Fibroblast of lung (primary cell): ENCODE measurements at regions not wholly inside any gene's neighbourhood (a gene's known extent, or its start where the extent isn't known, plus 50 kb on each side); places are given as distances from the start of the nearest gene placed in this dataset.
"Not testable (repeated sequence)": the region's sequence is repeated elsewhere in the genome, so short reads cannot be mapped to it uniquely, and the experiment has no call there.

Experiments used
- DNase-seq, 2 donors: peaks; one replicate each; pipeline versions ENCODE4 v3.0.0 to v3.0.0-alpha.2; 2010; ENCODE audit warnings: low read depth in 2 of 2
- H2AFZ ChIP-seq: 2 replicates; pipeline ENCODE4 v1.5.1; 2012; ENCODE audit warnings: low read length, control low read depth, inconsistent platforms
- H3K27ac ChIP-seq: 2 replicates; pipeline ENCODE4 v1.5.1; 2011; ENCODE audit warnings: low read length, control low read depth; ENCODE audit not compliant: insufficient read depth
- H3K27me3 ChIP-seq: 2 replicates; pipeline ENCODE4 v1.5.1; 2011; ENCODE audit warnings: mild to moderate bottlenecking, low read length; ENCODE audit not compliant: control insufficient read depth, insufficient read depth
- H3K36me3 ChIP-seq: 2 replicates; pipeline ENCODE4 v1.5.1; 2011; ENCODE audit warnings: low read length; ENCODE audit not compliant: control insufficient read depth, insufficient read depth
- H3K4me1 ChIP-seq: 2 replicates; pipeline ENCODE4 v1.5.1; 2011; ENCODE audit warnings: low read length; ENCODE audit not compliant: control insufficient read depth, insufficient read depth; ENCODE audit errors: extremely low read depth
- H3K4me2 ChIP-seq: 2 replicates; pipeline ENCODE4 v1.5.1; 2011; ENCODE audit warnings: low read length, control low read depth; ENCODE audit not compliant: insufficient read depth; ENCODE audit errors: extremely low read depth
- H3K4me3 ChIP-seq, 4 experiments: fragments of 200-600 bp in 1 of 4; sonication (generic) in 1 of 4; replicated peaks in 1 of 4; 2 replicates each; pipeline ENCODE4 v1.5.1; 2011 to 2016; ENCODE audit warnings: low read length in 4 of 4, low read depth in 3 of 4, mild to moderate bottlenecking in 3 of 4, control low read depth in 2 of 4, inconsistent platforms in 1 of 4, mixed read lengths in 1 of 4; ENCODE audit not compliant: insufficient read depth in 1 of 4; ENCODE audit errors: control extremely low read depth in 1 of 4
- H3K79me2 ChIP-seq: 2 replicates; pipeline ENCODE4 v1.5.1; 2012; ENCODE audit warnings: mild to moderate bottlenecking, low read length, inconsistent platforms; ENCODE audit not compliant: control insufficient read depth, insufficient read depth
- H3K9ac ChIP-seq: 2 replicates; pipeline ENCODE4 v1.5.1; 2011; ENCODE audit warnings: mild to moderate bottlenecking, low read length, control low read depth; ENCODE audit not compliant: insufficient read depth
- H3K9me3 ChIP-seq: 2 replicates; pipeline ENCODE4 v1.5.1; 2012; ENCODE audit warnings: low read depth, low read length; ENCODE audit not compliant: control insufficient read depth, insufficient read depth
- H4K20me1 ChIP-seq: 2 replicates; pipeline ENCODE4 v1.5.1; 2011; ENCODE audit warnings: low read length; ENCODE audit not compliant: control insufficient read depth, insufficient read depth; ENCODE audit errors: extremely low read depth
- EZH2 ChIP-seq: IDR thresholded peaks from 2 replicates; pipeline ENCODE4 v1.5.1; 2012; ENCODE audit warnings: low read length, control low read depth, mild to moderate bottlenecking; ENCODE audit errors: missing control alignments
- TF ChIP-seq, protein P1 (sequence below), 2 donors: IDR thresholded peaks in 1 of 2; conservative IDR thresholded peaks in 1 of 2; 1 replicate in 1 of 2; 2 replicates in 1 of 2; pipeline ENCODE4 v1.5.1; 2011 to 2012; ENCODE audit warnings: low read length in 2 of 2, control low read depth in 1 of 2, inconsistent platforms in 1 of 2, low read depth in 1 of 2, mild to moderate bottlenecking in 1 of 2

DNA sequence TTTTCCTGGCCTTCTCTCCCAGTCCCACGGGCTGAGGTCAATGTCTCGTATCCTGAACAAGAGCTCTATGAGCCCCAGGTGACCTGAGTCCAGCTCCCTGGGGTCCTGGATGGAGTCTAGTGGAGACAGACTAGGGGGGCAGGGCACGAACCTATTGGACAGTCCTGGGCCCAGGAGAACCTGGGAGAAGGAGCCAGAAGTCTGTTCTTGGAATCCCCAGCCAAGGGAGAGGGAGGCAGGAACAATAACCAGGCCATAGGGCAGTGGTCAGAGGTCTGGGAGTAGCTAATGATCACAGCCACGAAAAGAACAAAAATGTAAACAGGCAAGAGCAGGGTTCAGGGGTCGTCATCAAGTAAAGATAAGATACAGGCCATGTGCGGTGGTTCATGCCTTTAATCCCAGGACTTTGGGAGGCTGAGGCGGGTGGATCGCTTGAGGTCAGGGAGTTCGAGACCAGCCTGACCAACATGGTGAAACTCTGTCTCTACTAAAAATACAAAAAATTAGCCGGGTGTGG lies 60.8 kb downstream of the COPRS start:
- Histone ChIP-seq H3K4me2 (no peak overlapping the region), H3K4me3 (no peak overlapping the region), H3K27ac (no peak overlapping the region), H3K9ac (no peak overlapping the region), H3K36me3 (no peaks in the 10 kb centered on the region), H3K79me2 (no peaks in the 10 kb centered on the region), H3K27me3 (no peaks in the 10 kb centered on the region), H3K9me3 (no peaks in the 10 kb centered on the region), H2AFZ (no peak overlapping the region), H4K20me1 (no peaks in the 10 kb centered on the region), H3K4me1 (no peaks in the 10 kb centered on the region)
- no peak for DNase-seq
- no peak for TF ChIP-seq EZH2
- TF ChIP-seq, protein P1, sequence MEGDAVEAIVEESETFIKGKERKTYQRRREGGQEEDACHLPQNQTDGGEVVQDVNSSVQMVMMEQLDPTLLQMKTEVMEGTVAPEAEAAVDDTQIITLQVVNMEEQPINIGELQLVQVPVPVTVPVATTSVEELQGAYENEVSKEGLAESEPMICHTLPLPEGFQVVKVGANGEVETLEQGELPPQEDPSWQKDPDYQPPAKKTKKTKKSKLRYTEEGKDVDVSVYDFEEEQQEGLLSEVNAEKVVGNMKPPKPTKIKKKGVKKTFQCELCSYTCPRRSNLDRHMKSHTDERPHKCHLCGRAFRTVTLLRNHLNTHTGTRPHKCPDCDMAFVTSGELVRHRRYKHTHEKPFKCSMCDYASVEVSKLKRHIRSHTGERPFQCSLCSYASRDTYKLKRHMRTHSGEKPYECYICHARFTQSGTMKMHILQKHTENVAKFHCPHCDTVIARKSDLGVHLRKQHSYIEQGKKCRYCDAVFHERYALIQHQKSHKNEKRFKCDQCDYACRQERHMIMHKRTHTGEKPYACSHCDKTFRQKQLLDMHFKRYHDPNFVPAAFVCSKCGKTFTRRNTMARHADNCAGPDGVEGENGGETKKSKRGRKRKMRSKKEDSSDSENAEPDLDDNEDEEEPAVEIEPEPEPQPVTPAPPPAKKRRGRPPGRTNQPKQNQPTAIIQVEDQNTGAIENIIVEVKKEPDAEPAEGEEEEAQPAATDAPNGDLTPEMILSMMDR (conservative IDR thresholded peaks at IDR 0.05 in 1 of 2, IDR thresholded peaks at IDR 0.05 in 1 of 2; ENCODE audit: low read depth in 1 of 2, low read length in 2 of 2) = no peak

DNA sequence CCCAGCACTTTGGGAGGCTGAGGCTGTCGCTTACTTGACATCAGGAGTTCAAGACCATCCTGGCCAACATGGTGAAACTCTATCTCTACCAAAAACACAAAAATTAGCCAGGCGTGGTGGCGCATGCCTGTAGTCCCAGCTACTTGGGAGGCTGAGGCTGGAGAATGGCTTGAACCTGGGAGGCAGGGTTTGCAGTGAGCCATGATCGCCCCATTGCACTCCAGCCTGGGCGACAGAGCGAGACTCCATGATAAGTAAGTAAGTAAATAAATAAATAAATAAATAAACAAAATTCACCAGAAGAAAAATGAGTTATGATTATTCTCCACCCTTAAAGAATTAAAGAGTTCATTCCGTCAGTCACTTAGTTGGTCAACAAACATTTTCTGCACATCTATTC lies 63.1 kb downstream of the COPRS start:
- not testable (repeated sequence) for H3K4me3 ChIP-seq, H3K4me2 ChIP-seq, H3K27ac ChIP-seq, H4K20me1 ChIP-seq, H3K4me1 ChIP-seq, H3K9ac ChIP-seq, DNase-seq, H3K27me3 ChIP-seq, H3K36me3 ChIP-seq, H2AFZ ChIP-seq, H3K9me3 ChIP-seq, H3K79me2 ChIP-seq

DNA sequence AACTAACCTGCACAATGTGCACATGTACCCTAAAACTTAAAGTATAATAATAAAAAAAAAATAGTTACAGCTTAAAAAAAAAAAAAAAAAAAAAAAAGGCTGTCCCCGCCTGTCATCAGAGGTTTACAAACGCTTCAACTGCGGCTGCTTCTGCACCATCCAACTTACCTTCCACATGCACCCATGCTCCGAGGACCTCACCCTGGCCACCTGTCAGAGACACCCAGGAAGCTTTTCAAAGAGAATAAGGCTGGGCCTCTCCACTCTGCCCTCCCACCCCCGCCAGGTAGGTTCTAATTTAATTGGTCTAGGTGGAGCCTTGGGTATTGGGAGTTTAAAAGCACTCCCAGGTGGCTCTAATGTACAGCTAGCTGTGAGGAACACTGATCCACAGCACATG lies 64.9 kb downstream of the COPRS start:
- H3K36me3 ChIP-seq = no peaks in the 10 kb centered on the region
- H3K4me1 ChIP-seq = no peaks in the 10 kb centered on the region
- H3K4me2 ChIP-seq = no peak overlapping the region
- H3K27ac ChIP-seq = no peak overlapping the region
- H3K9me3 ChIP-seq = no peaks in the 10 kb centered on the region
- DNase-seq = no peak
- TF ChIP-seq, protein P1 (conservative IDR thresholded peaks at IDR 0.05 in 1 of 2, IDR thresholded peaks at IDR 0.05 in 1 of 2; ENCODE audit: low read depth in 1 of 2, low read length in 2 of 2) = no peak
- TF ChIP-seq EZH2 = no peak
- no peak overlapping the region for H3K9ac ChIP-seq
- H2AFZ ChIP-seq = no peak overlapping the region
- no peaks in the 10 kb centered on the region for H3K27me3 ChIP-seq
- H3K79me2 ChIP-seq = no peaks in the 10 kb centered on the region
- no peak overlapping the region for H3K4me3 ChIP-seq
- H4K20me1 ChIP-seq = no peaks in the 10 kb centered on the region

DNA sequence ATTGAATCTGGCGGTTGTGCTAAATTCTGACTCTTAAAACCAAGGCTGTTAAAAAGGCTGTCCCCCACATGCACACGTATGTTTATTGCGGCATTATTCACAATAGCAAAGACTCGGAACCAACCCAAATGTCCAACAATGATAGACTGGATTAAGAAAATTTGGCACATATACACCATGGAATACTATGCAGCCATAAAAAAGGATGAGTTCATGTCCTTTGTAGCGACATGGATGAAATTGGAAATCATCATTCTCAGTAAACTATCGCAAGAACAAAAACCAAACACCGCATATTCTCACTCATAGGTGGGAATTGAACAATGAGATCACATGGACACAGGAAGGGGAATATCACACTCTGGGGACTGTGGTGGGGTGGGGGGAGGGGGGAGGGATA lies 65.4 kb downstream of the COPRS start:
- H3K4me1 ChIP-seq, H3K36me3 ChIP-seq, H2AFZ ChIP-seq, H3K9me3 ChIP-seq, H3K27ac ChIP-seq, H4K20me1 ChIP-seq, H3K4me2 ChIP-seq, H3K4me3 ChIP-seq, H3K79me2 ChIP-seq, H3K27me3 ChIP-seq, H3K9ac ChIP-seq, DNase-seq: not testable (repeated sequence)
